Choroid plexus epithelial cell (primary cell): ENCODE measurements at regions not wholly inside any gene's neighbourhood (a gene's known extent, or its start where the extent isn't known, plus 50 kb on each side); places are given as distances from the start of the nearest gene placed in this dataset.

ENCODE experiments used
- DNase-seq: peaks from one replicate; pipeline ENCODE4 v3.0.0-alpha.2; 2010; ENCODE audit warnings: low read depth
- H3K4me3 ChIP-seq: 2 replicates; pipeline ENCODE4 v1.5.1; 2011; ENCODE audit warnings: low read depth, mild to moderate bottlenecking, control low read depth, low read length, moderate library complexity
- CTCF ChIP-seq: conservative IDR thresholded peaks from 2 replicates; pipeline ENCODE4 v1.5.1; 2011; ENCODE audit warnings: low read depth, mild to moderate bottlenecking, control low read depth, inconsistent platforms, low read length, moderate library complexity

GRCh38 chr11:93936460-93936859 is 84.7 kb upstream of the HEPHL1 start:
- no peak for TF ChIP-seq CTCF
- no peak overlapping the region for H3K4me3 ChIP-seq
- no peak for DNase-seq

- no peak for TF ChIP-seq CTCF
- H3K4me3 ChIP-seq, result no peak overlapping the region
- DNase-seq, result no peak
These were observed 81.9 kb upstream of the HEPHL1 start for GRCh38 chr11:93939084-93939760.

- no peak overlapping the region for H3K4me3 ChIP-seq
- TF ChIP-seq CTCF, result no peak
- no peak for DNase-seq
These were observed 80.8 kb upstream of the HEPHL1 start for GRCh38 chr11:93940395-93940794.

- TF ChIP-seq CTCF, result no peak
- DNase-seq, result no peak
- no peak overlapping the region for H3K4me3 ChIP-seq
These were observed 79.0 kb upstream of the HEPHL1 start for GRCh38 chr11:93942176-93942575.

- no peak overlapping the region for H3K4me3 ChIP-seq
- no peak for TF ChIP-seq CTCF
- DNase-seq, result no peak
These were observed 75.6 kb upstream of the HEPHL1 start for GRCh38 chr11:93945596-93945995.

- no peak for TF ChIP-seq CTCF
- H3K4me3 ChIP-seq, result no peak overlapping the region
- no peak for DNase-seq
These were observed 68.9 kb upstream of the HEPHL1 start for GRCh38 chr11:93952082-93952780.
